IMR-90 (cell line): ENCODE measurements at regions not wholly inside any gene's neighbourhood (a gene's known extent, or its start where the extent isn't known, plus 50 kb on each side); places are given as distances from the start of the nearest gene placed in this dataset.

Experiments
- ATAC-seq: fragments of 200-7000 bp; cut with Tn5 transposase; 2 replicates; pipeline ENCODE4 v1.9.1; 2020; ENCODE audit warnings: low read depth, mild to moderate bottlenecking, moderate library complexity
- BruUV-seq: library from RNA; stranded (reverse); fragments of 400-500 nt; replicated peaks from 2 replicates; lab custom pipeline; 2021; lab: Mats Ljungman, UMichigan
- CTCF ChIA-PET: fragments of 300-600 bp; formaldehyde crosslinking; extraction: SDS; loops from one replicate; lab custom pipeline; 2021; ENCODE audit warnings: antibody characterized with exemption; lab: Yijun Ruan, JAX
- POLR2A ChIA-PET: fragments of 300-600 bp; sonication (Branson Sonifier 250); formaldehyde crosslinking; loops from one replicate; lab custom pipeline; 2022; ENCODE audit warnings: antibody characterized with exemption; ENCODE audit not compliant: unreplicated experiment; lab: Charles Lee
- DNase-seq: peaks from one replicate; pipeline ENCODE4 v3.0.0; 2013
- H2AFZ ChIP-seq: replicated peaks from 2 replicates; pipeline ENCODE3; 2013; ENCODE audit warnings: low read length, mild to moderate bottlenecking; ENCODE audit not compliant: poor library complexity
- H2AK5ac ChIP-seq: 2 replicates; pipeline ENCODE4 v1.6.1; 2013; ENCODE audit warnings: low read depth, low read length, inconsistent platforms
- H2AK9ac ChIP-seq: replicated peaks from 2 replicates; pipeline ENCODE3; 2013; ENCODE audit warnings: mild to moderate bottlenecking, low read depth, low read length, moderate library complexity; ENCODE audit not compliant: poor library complexity
- H2BK120ac ChIP-seq: 2 replicates; pipeline ENCODE4 v1.6.1; 2013; ENCODE audit warnings: low read depth, low read length, inconsistent platforms
- H2BK15ac ChIP-seq: 3 replicates; pipeline ENCODE4 v1.6.1; 2013; ENCODE audit warnings: low read depth, low read length, inconsistent platforms
- H2BK20ac ChIP-seq: 2 replicates; pipeline ENCODE4 v1.6.1; 2013; ENCODE audit warnings: low read depth, mild to moderate bottlenecking, inconsistent platforms, low read length, moderate library complexity
- H2BK5ac ChIP-seq: 2 replicates; pipeline ENCODE4 v1.6.1; 2013; ENCODE audit warnings: mild to moderate bottlenecking, low read depth, low read length, inconsistent platforms; ENCODE audit not compliant: poor library complexity, severe bottlenecking
- H3K14ac ChIP-seq: replicated peaks from 2 replicates; pipeline ENCODE4 v1.6.1; 2013; ENCODE audit warnings: low read depth, low read length, inconsistent platforms
- H3K18ac ChIP-seq: 2 replicates; pipeline ENCODE4 v1.6.1; 2013; ENCODE audit warnings: low read depth, low read length, control low read depth
- H3K23ac ChIP-seq: 2 replicates; pipeline ENCODE4 v1.6.1; 2013; ENCODE audit warnings: low read depth, low read length, inconsistent platforms
- H3K27ac ChIP-seq: 2 replicates; pipeline ENCODE4 v1.5.1; 2013; ENCODE audit warnings: mild to moderate bottlenecking, control low read depth, low read length; ENCODE audit not compliant: insufficient read depth
- H3K27me3 ChIP-seq: 2 replicates; pipeline ENCODE4 v1.6.1; 2013; ENCODE audit warnings: low read length; ENCODE audit not compliant: control insufficient read depth, insufficient read depth
- H3K36me3 ChIP-seq: 2 replicates; pipeline ENCODE4 v1.6.1; 2013; ENCODE audit warnings: low read length, mixed read lengths; ENCODE audit not compliant: control insufficient read depth, insufficient read depth
- H3K4ac ChIP-seq: 2 replicates; pipeline ENCODE4 v1.6.1; 2013; ENCODE audit warnings: low read depth, low read length, inconsistent platforms
- H3K4me1 ChIP-seq: 2 replicates; pipeline ENCODE4 v1.6.1; 2013; ENCODE audit warnings: low read length, mixed read lengths; ENCODE audit not compliant: control insufficient read depth, insufficient read depth
- H3K4me2 ChIP-seq: 2 replicates; pipeline ENCODE4 v1.6.1; 2013; ENCODE audit warnings: low read depth, mild to moderate bottlenecking, control low read depth, low read length, moderate library complexity
- H3K4me3 ChIP-seq: 2 replicates; pipeline ENCODE4 v1.5.1; 2013; ENCODE audit warnings: low read depth, mild to moderate bottlenecking, control low read depth, low read length, moderate library complexity; ENCODE audit not compliant: insufficient read depth
- H3K56ac ChIP-seq: 2 replicates; pipeline ENCODE4 v1.6.1; 2013; ENCODE audit warnings: low read length, inconsistent platforms; ENCODE audit not compliant: insufficient read depth; ENCODE audit errors: extremely low read depth
- H3K79me1 ChIP-seq, 2 experiments: 2 replicates each; pipeline ENCODE4 v1.6.1; 2013; ENCODE audit warnings: low read length in 2 of 2, inconsistent platforms in 1 of 2, low read depth in 1 of 2
- H3K9ac ChIP-seq: 2 replicates; pipeline ENCODE4 v1.6.1; 2013; ENCODE audit warnings: low read depth, low read length, control low read depth
- H3K9me1 ChIP-seq: 2 replicates; pipeline ENCODE4 v1.6.1; 2013; ENCODE audit warnings: low read length, inconsistent platforms; ENCODE audit not compliant: insufficient read depth
- H3K9me3 ChIP-seq: 2 replicates; pipeline ENCODE4 v1.6.1; 2013; ENCODE audit warnings: low read length; ENCODE audit not compliant: control insufficient read depth, insufficient read depth
- H4K20me1 ChIP-seq: 2 replicates; pipeline ENCODE4 v1.6.1; 2013; ENCODE audit warnings: low read length, inconsistent platforms; ENCODE audit not compliant: insufficient read depth
- H4K5ac ChIP-seq: 2 replicates; pipeline ENCODE4 v1.6.1; 2013; ENCODE audit warnings: mild to moderate bottlenecking, low read depth, low read length, control low read depth
- H4K8ac ChIP-seq, 2 experiments: 2 replicates each; pipeline ENCODE4 v1.6.1; 2013; ENCODE audit warnings: low read depth in 2 of 2, low read length in 2 of 2, control low read depth in 1 of 2, inconsistent platforms in 1 of 2
- H4K91ac ChIP-seq: 2 replicates; pipeline ENCODE4 v1.6.1; 2013; ENCODE audit warnings: low read depth, low read length, inconsistent platforms; ENCODE audit not compliant: insufficient read depth
- BHLHE40 ChIP-seq: fragments of 150-350 bp; IDR thresholded peaks from 2 replicates; pipeline ENCODE4 v1.6.1; 2016; ENCODE audit warnings: mild to moderate bottlenecking, low read depth, low read length
- CEBPB ChIP-seq: IDR thresholded peaks from 2 replicates; pipeline ENCODE4 v1.6.1; 2012; ENCODE audit warnings: low read depth, low read length, improper control_type of control experiment
- CHD1 ChIP-seq: IDR thresholded peaks from 2 replicates; pipeline ENCODE4 v1.6.1; 2012; ENCODE audit warnings: low read depth, low read length, improper control_type of control experiment
- FOS ChIP-seq: fragments of 150-350 bp; IDR thresholded peaks from 2 replicates; pipeline ENCODE4 v1.6.1; 2016; ENCODE audit warnings: low read depth, low read length
- MAFK ChIP-seq: IDR thresholded peaks from 2 replicates; pipeline ENCODE4 v1.6.1; 2012; ENCODE audit warnings: low read depth, low read length, improper control_type of control experiment
- MAZ ChIP-seq: IDR thresholded peaks from 2 replicates; pipeline ENCODE4 v1.6.1; 2012; ENCODE audit warnings: low read depth, mild to moderate bottlenecking, low read length, improper control_type of control experiment, moderate library complexity, borderline replicate concordance
- MXI1 ChIP-seq: IDR thresholded peaks from 2 replicates; pipeline ENCODE4 v1.6.1; 2012; ENCODE audit warnings: low read depth, mild to moderate bottlenecking, low read length, moderate library complexity, borderline replicate concordance
- POLR2A ChIP-seq: IDR thresholded peaks from 2 replicates; pipeline ENCODE4 v1.6.1; 2012; ENCODE audit warnings: mild to moderate bottlenecking, low read depth, low read length
- RAD21 ChIP-seq: IDR thresholded peaks from 2 replicates; pipeline ENCODE4 v1.6.1; 2012; ENCODE audit warnings: low read length, improper control_type of control experiment
- RCOR1 ChIP-seq: IDR thresholded peaks from 2 replicates; pipeline ENCODE4 v1.6.1; 2012; ENCODE audit warnings: mild to moderate bottlenecking, low read length, improper control_type of control experiment; ENCODE audit not compliant: insufficient replicate concordance
- RFX5 ChIP-seq: IDR thresholded peaks from 2 replicates; pipeline ENCODE4 v1.8.0; 2012; ENCODE audit warnings: low read depth, mild to moderate bottlenecking, low read length, moderate library complexity
- SMC3 ChIP-seq: fragments of 150-350 bp; IDR thresholded peaks from 2 replicates; pipeline ENCODE4 v1.6.1; 2016; ENCODE audit warnings: low read depth, mild to moderate bottlenecking, antibody characterized with exemption, low read length, moderate library complexity
- WGBS, 2 experiments: methylation state at CpG; one replicate each; pipeline versions ENCODE4 v1.1.5 to v1.1.7; 2013; ENCODE audit warnings: missing lambda C conversion rate in 2 of 2; ENCODE audit not compliant: insufficient read length in 1 of 2; ENCODE audit errors: extremely low coverage in 2 of 2; 5-methylcytosine and 5-hydroxymethylcytosine counted together
- dilution Hi-C: fragments of 300-500 bp; cut with HindIII; formaldehyde crosslinking; loops from one replicate; pipeline ENCODE4 v1.14.3; 2018; ENCODE audit warnings: low sequenced_read_pairs; ENCODE audit not compliant: unreplicated experiment
- in situ Hi-C: fragments of 300-500 bp; cut with MboI; formaldehyde crosslinking; loops from 3 replicates; pipeline ENCODE4 v1.14.3; 2019; ENCODE audit warnings: low sequenced_read_pairs, inconsistent platforms, mixed read lengths
- intact Hi-C: fragments of 100-400 bp; cut with micrococcal nuclease; formaldehyde crosslinking; loops from 2 replicates; pipeline ENCODE4 v1.10.0; 2022
- TF ChIP-seq, protein P1 (sequence below): fragments of 150-350 bp; IDR thresholded peaks from 2 replicates; pipeline ENCODE4 v1.6.1; 2016; ENCODE audit warnings: low read depth, mild to moderate bottlenecking, low read length, moderate library complexity, borderline replicate concordance
- TF ChIP-seq, protein P2 (sequence below): fragments of 150-350 bp; IDR thresholded peaks from 2 replicates; pipeline ENCODE4 v1.6.1; 2017; ENCODE audit warnings: mild to moderate bottlenecking, antibody characterized with exemption, low read length, low read depth
- TF ChIP-seq, protein P3 (sequence below): conservative IDR thresholded peaks from 2 replicates; pipeline ENCODE4 v1.5.1; 2012; ENCODE audit warnings: mild to moderate bottlenecking, low read depth, low read length, improper control_type of control experiment

GRCh38 chr6:26220145-26220970 lies 133.1 kb downstream of the HFE start:
- no peak overlapping the region for H3K4ac ChIP-seq
- intact Hi-C loops = no loop called here
- H3K14ac ChIP-seq = no peak overlapping the region
- ATAC-seq (no peak), DNase-seq (no peak)
- ChIA-PET CTCF (interaction anchor here (0.6 to 0.8 kb wide), 2 partner anchors 13 to 54 kb away, joined by 3 read pairs; no protein-coding TSS in a partner anchor), POLR2A (no interaction called here)
- H3K23ac ChIP-seq = no peak overlapping the region
- peaks cover 0 to 1% of the 10 kb centered on the region in 2 experiments; a peak in 1 of 4 replicates for H3K79me1 ChIP-seq
- peaks cover 5% of the 10 kb centered on the region for H4K20me1 ChIP-seq
- H3K18ac ChIP-seq = no peak overlapping the region
- no CpG with 5 or more reads among the region's 5 CpGs for WGBS, 2 experiments
- H2BK20ac ChIP-seq = no peak overlapping the region
- H2BK5ac ChIP-seq = no peak overlapping the region
- H2BK120ac ChIP-seq = no peak overlapping the region
- H3K4me2 ChIP-seq = no peak overlapping the region
- H3K9me3 ChIP-seq = no peaks in the 10 kb centered on the region
- H3K27me3 ChIP-seq = no peaks in the 10 kb centered on the region
- H3K36me3 ChIP-seq = no peaks in the 10 kb centered on the region
- H2AK9ac ChIP-seq = no peak overlapping the region
- no peak overlapping the region for H4K5ac ChIP-seq
- H2AFZ ChIP-seq = no peak overlapping the region
- no peak overlapping the region for H2AK5ac ChIP-seq
- H3K27ac ChIP-seq = no peak overlapping the region
- peaks cover under 1% of the 10 kb centered on the region; the same call in 1 of the 2 replicates for H3K4me1 ChIP-seq
- dilution Hi-C loops = no loop called here
- no peak overlapping the region for H3K4me3 ChIP-seq
- in situ Hi-C loops = loop anchor here (25.0 kb wide), 1 partner anchor 1617 kb away; a partner anchor contains a TSS
- H4K8ac ChIP-seq = no peak overlapping the region
- no peaks in the 10 kb centered on the region for H3K9me1 ChIP-seq
- no peak overlapping the region for H4K91ac ChIP-seq
- H3K9ac ChIP-seq = no peak overlapping the region
- no TSS peak for BruUV-seq
- no peak overlapping the region for H3K56ac ChIP-seq
- no peak overlapping the region for H2BK15ac ChIP-seq
- no peak for TF ChIP-seq MAZ
- TF ChIP-seq FOS = no peak
- no peak for TF ChIP-seq RAD21
- TF ChIP-seq CHD1 = no peak
- no peak for TF ChIP-seq RCOR1
- TF ChIP-seq MXI1 = no peak
- TF ChIP-seq, protein P1, sequence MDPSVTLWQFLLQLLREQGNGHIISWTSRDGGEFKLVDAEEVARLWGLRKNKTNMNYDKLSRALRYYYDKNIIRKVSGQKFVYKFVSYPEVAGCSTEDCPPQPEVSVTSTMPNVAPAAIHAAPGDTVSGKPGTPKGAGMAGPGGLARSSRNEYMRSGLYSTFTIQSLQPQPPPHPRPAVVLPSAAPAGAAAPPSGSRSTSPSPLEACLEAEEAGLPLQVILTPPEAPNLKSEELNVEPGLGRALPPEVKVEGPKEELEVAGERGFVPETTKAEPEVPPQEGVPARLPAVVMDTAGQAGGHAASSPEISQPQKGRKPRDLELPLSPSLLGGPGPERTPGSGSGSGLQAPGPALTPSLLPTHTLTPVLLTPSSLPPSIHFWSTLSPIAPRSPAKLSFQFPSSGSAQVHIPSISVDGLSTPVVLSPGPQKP = no peak
- no peak for TF ChIP-seq MAFK
- TF ChIP-seq RFX5 = no peak
- no peak for TF ChIP-seq SMC3
- no peak for TF ChIP-seq POLR2A
- TF ChIP-seq CEBPB = no peak
- TF ChIP-seq, protein P2, sequence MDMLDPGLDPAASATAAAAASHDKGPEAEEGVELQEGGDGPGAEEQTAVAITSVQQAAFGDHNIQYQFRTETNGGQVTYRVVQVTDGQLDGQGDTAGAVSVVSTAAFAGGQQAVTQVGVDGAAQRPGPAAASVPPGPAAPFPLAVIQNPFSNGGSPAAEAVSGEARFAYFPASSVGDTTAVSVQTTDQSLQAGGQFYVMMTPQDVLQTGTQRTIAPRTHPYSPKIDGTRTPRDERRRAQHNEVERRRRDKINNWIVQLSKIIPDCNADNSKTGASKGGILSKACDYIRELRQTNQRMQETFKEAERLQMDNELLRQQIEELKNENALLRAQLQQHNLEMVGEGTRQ = no peak
- no peak for TF ChIP-seq BHLHE40
- TF ChIP-seq, protein P3, sequence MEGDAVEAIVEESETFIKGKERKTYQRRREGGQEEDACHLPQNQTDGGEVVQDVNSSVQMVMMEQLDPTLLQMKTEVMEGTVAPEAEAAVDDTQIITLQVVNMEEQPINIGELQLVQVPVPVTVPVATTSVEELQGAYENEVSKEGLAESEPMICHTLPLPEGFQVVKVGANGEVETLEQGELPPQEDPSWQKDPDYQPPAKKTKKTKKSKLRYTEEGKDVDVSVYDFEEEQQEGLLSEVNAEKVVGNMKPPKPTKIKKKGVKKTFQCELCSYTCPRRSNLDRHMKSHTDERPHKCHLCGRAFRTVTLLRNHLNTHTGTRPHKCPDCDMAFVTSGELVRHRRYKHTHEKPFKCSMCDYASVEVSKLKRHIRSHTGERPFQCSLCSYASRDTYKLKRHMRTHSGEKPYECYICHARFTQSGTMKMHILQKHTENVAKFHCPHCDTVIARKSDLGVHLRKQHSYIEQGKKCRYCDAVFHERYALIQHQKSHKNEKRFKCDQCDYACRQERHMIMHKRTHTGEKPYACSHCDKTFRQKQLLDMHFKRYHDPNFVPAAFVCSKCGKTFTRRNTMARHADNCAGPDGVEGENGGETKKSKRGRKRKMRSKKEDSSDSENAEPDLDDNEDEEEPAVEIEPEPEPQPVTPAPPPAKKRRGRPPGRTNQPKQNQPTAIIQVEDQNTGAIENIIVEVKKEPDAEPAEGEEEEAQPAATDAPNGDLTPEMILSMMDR = no peak
